WTC11 (cell line): ENCODE measurements at regions not wholly inside any gene's neighbourhood (a gene's known extent, or its start where the extent isn't known, plus 50 kb on each side); places are given as distances from the start of the nearest gene placed in this dataset.

ENCODE experiments used
- CREB1 ChIP-seq: sonication (generic); formaldehyde crosslinking; IDR thresholded peaks from 2 replicates; pipeline ENCODE4 v1.8.0; 2023; ENCODE audit warnings: mild to moderate bottlenecking, missing genetic modification reagents
- E2F4 ChIP-seq: sonication (generic); formaldehyde crosslinking; IDR thresholded peaks from 2 replicates; pipeline ENCODE4 v1.8.1; 2022; ENCODE audit warnings: low read depth, mild to moderate bottlenecking, moderate library complexity, missing genetic modification reagents, borderline replicate concordance
- E2F5 ChIP-seq: sonication (generic); formaldehyde crosslinking; IDR thresholded peaks from 2 replicates; pipeline ENCODE4 v1.8.1; 2022; ENCODE audit warnings: mild to moderate bottlenecking, moderate library complexity, missing genetic modification reagents
- ETV6 ChIP-seq: sonication (generic); formaldehyde crosslinking; IDR thresholded peaks from 2 replicates; pipeline ENCODE4 v1.8.1; 2022; ENCODE audit warnings: mild to moderate bottlenecking, missing genetic modification reagents
- GTF2I ChIP-seq: fragments of 250-450 bp; sonication (Bioruptor Pico); conservative IDR thresholded peaks from 2 replicates; pipeline ENCODE4 v1.4.0; 2021; ENCODE audit warnings: mild to moderate bottlenecking
- HMGXB4 ChIP-seq: sonication (generic); formaldehyde crosslinking; IDR thresholded peaks from 2 replicates; pipeline ENCODE4 v1.8.1; 2023; ENCODE audit warnings: mild to moderate bottlenecking, moderate library complexity, missing genetic modification reagents
- KAT7 ChIP-seq: sonication (generic); formaldehyde crosslinking; IDR thresholded peaks from 2 replicates; pipeline ENCODE4 v1.8.1; 2023; ENCODE audit warnings: missing genetic modification reagents, mild to moderate bottlenecking, borderline replicate concordance
- MAX ChIP-seq: sonication (generic); formaldehyde crosslinking; IDR thresholded peaks from 2 replicates; pipeline ENCODE4 v1.8.0; 2022; ENCODE audit warnings: mild to moderate bottlenecking, missing genetic modification reagents
- NFATC4 ChIP-seq: fragments of 250-450 bp; sonication (Bioruptor Pico); IDR thresholded peaks from 2 replicates; pipeline ENCODE4 v1.9.0; 2021; ENCODE audit warnings: mild to moderate bottlenecking
- NR1H2 ChIP-seq: sonication (generic); formaldehyde crosslinking; IDR thresholded peaks from 2 replicates; pipeline ENCODE4 v1.9.0; 2021; ENCODE audit warnings: mild to moderate bottlenecking, moderate library complexity, missing genetic modification reagents
- NR2C2 ChIP-seq: sonication (generic); formaldehyde crosslinking; IDR thresholded peaks from 2 replicates; pipeline ENCODE4 v1.8.0; 2022; ENCODE audit warnings: mild to moderate bottlenecking, missing genetic modification reagents
- OVOL2 ChIP-seq: fragments of 250-450 bp; sonication (Bioruptor Pico); IDR thresholded peaks from 2 replicates; pipeline ENCODE4 v1.9.0; 2021; ENCODE audit warnings: mild to moderate bottlenecking, borderline replicate concordance
- PREB ChIP-seq: sonication (generic); formaldehyde crosslinking; IDR thresholded peaks from 2 replicates; pipeline ENCODE4 v1.8.1; 2022; ENCODE audit warnings: mild to moderate bottlenecking, missing genetic modification reagents, moderate library complexity, borderline replicate concordance
- RELA ChIP-seq: sonication (generic); formaldehyde crosslinking; IDR thresholded peaks from 2 replicates; pipeline ENCODE4 v1.8.1; 2022; ENCODE audit warnings: missing genetic modification reagents, mild to moderate bottlenecking, borderline replicate concordance
- SOX15 ChIP-seq: fragments of 250-450 bp; sonication (Bioruptor Pico); IDR thresholded peaks from 2 replicates; pipeline ENCODE4 v1.9.0; 2021; ENCODE audit warnings: mild to moderate bottlenecking
- TP53 ChIP-seq: sonication (generic); formaldehyde crosslinking; IDR thresholded peaks from 2 replicates; pipeline ENCODE4 v1.8.1; 2023; ENCODE audit warnings: mild to moderate bottlenecking, missing genetic modification reagents
- USF1 ChIP-seq: sonication (generic); formaldehyde crosslinking; IDR thresholded peaks from 2 replicates; pipeline ENCODE4 v1.8.0; 2022; ENCODE audit warnings: mild to moderate bottlenecking, missing genetic modification reagents
- ZNF138 ChIP-seq: sonication (generic); formaldehyde crosslinking; conservative IDR thresholded peaks from 2 replicates; pipeline ENCODE4 v1.8.1; 2022; ENCODE audit warnings: mild to moderate bottlenecking, moderate library complexity, missing genetic modification reagents
- ZNF232 ChIP-seq: sonication (generic); formaldehyde crosslinking; IDR thresholded peaks from 2 replicates; pipeline ENCODE4 v1.8.0; 2022; ENCODE audit warnings: mild to moderate bottlenecking, missing genetic modification reagents
- ZNF263 ChIP-seq: sonication (generic); formaldehyde crosslinking; IDR thresholded peaks from 2 replicates; pipeline ENCODE4 v1.8.1; 2022; ENCODE audit warnings: low read depth, mild to moderate bottlenecking, moderate library complexity, missing genetic modification reagents
- ZNF281 ChIP-seq: sonication (generic); formaldehyde crosslinking; IDR thresholded peaks from 2 replicates; pipeline ENCODE4 v1.8.0; 2023; ENCODE audit warnings: mild to moderate bottlenecking, missing genetic modification reagents
- ZNF396 ChIP-seq: fragments of 250-450 bp; sonication (Bioruptor Pico); IDR thresholded peaks from 2 replicates; pipeline ENCODE4 v1.8.0; 2021; ENCODE audit warnings: mild to moderate bottlenecking, moderate library complexity, borderline replicate concordance
- ZNF416 ChIP-seq: fragments of 250-450 bp; sonication (Bioruptor Pico); IDR thresholded peaks from 2 replicates; pipeline ENCODE4 v1.9.0; 2021; ENCODE audit warnings: mild to moderate bottlenecking, inconsistent platforms
- ZNF425 ChIP-seq: fragments of 250-450 bp; sonication (Bioruptor Pico); conservative IDR thresholded peaks from 2 replicates; pipeline ENCODE4 v1.9.0; 2021; ENCODE audit warnings: mild to moderate bottlenecking

- TF ChIP-seq E2F4 (CRISPR knock-in tag), result peak; percentile 92
- peak; percentile 99 for TF ChIP-seq MAX (CRISPR knock-in tag)
- no peak for TF ChIP-seq NFATC4 (CRISPR knock-in tag)
- peak; percentile 96 for TF ChIP-seq TP53 (CRISPR knock-in tag)
- TF ChIP-seq ETV6 (CRISPR knock-in tag), result peak; percentile 97
- peak; percentile 83 for TF ChIP-seq USF1 (CRISPR knock-in tag)
- peak; percentile 91 for TF ChIP-seq CREB1
- TF ChIP-seq ZNF138 (CRISPR knock-in tag), result peak; percentile 77; the same call in 1 of the 2 replicates
- no peak for TF ChIP-seq OVOL2 (CRISPR knock-in tag)
- peak; percentile 84; the same call in 1 of the 2 replicates for TF ChIP-seq RELA (CRISPR knock-in tag)
- no peak for TF ChIP-seq ZNF396 (CRISPR knock-in tag)
- TF ChIP-seq HMGXB4 (CRISPR knock-in tag), result peak; percentile 87
- peak; percentile 58 for TF ChIP-seq ZNF263 (CRISPR knock-in tag)
- no peak for TF ChIP-seq KAT7 (CRISPR knock-in tag)
- no peak for TF ChIP-seq NR2C2 (CRISPR knock-in tag)
- peak; percentile 99 for TF ChIP-seq E2F5 (CRISPR knock-in tag)
- no peak for TF ChIP-seq ZNF425 (CRISPR knock-in tag)
- TF ChIP-seq ZNF416, result no peak
- TF ChIP-seq PREB (CRISPR knock-in tag), result peak; percentile 70; the same call in 1 of the 2 replicates
- TF ChIP-seq GTF2I, result no peak
- peak; percentile 18 for TF ChIP-seq ZNF281 (CRISPR knock-in tag)
- no peak for TF ChIP-seq SOX15 (CRISPR knock-in tag)
- peak; percentile 99 for TF ChIP-seq ZNF232 (CRISPR knock-in tag)
- TF ChIP-seq NR1H2, result no peak
Measured at GRCh38 chr2:71276311-71277146, 49.6 kb upstream of the PAIP2B start (continued).
